HG03159 (cell line): ENCODE measurements at regions not wholly inside any gene's neighbourhood (a gene's known extent, or its start where the extent isn't known, plus 50 kb on each side); places are given as distances from the start of the nearest gene placed in this dataset.

Experiments used
- ATAC-seq: cut with Tn5 transposase; IDR thresholded peaks from one replicate; pipeline ENCODE4 v1.9.1; 2021; ENCODE audit warnings: mild to moderate bottlenecking, moderate library complexity; ENCODE audit not compliant: unreplicated experiment

DNA sequence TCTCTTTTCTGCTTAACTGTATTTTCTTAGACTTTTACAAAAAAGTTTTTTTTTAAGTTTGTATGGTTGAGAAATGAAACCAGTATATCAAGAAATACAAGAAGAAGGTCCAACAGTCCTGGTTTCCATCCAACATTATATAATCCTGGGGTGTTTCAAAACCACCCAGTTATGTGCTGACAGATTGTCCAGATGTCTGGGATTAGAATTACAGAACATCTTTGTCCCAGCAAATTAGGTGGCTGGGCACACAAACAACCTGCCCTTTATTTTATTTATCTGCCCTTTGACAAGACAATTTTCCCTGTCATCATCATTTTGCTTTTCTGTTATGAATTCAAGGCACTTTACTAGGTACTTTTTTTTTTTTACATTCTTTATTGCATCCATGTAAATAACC lies 622.1 kb downstream of the PLPP3 start:
- no peak for ATAC-seq

DNA sequence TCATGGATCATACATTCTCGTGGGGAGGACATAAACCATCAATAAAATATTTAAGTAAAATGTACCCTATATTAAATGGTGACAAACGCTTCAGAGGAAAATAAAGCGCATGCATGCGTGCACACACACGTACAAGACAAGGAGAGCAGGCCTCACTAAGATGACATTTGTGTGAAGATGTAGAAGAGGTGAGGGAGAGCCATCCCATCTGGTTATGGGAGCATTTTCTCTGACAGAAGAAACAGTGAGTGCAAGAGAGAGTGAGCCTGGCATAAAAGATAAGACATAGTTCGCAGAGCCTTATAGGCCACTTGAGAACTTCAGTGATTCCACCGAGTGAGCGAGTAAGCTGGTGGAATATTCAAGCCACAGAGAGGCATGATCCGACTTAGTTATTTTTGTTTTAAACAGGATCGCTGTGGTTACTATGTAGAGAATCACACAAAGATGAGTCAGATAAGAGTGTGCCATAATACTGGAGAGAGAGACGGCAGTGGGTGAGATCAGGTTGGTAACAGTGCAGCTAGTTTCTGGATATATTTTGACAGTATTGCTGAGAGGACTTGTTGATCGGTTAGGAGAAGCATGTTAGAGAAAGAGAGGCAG lies 624.2 kb downstream of the PLPP3 start:
- ATAC-seq, result no peak

DNA sequence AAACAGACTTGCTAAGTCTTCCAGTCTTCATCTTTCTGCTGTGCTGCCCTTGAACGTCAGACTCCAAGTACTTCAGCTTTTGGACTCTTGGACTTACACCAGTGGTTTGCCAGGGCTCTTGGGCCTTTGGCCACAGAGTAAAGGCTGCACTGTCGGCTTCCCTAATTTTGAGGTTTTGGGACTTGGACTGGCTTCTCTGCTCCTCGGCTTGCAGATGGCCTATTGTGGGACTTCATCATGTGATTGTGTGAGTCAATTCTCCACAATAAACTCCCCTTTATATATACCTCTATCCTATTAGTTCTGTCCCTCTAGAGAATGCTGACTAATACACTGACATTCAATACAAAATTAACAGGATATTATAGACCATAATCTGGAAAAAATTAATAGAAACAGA lies 628.1 kb downstream of the PLPP3 start:
- no peak for ATAC-seq

GRCh38 chr1:55947446-55947845 lies 631.9 kb downstream of the PLPP3 start:
- no peak for ATAC-seq

DNA sequence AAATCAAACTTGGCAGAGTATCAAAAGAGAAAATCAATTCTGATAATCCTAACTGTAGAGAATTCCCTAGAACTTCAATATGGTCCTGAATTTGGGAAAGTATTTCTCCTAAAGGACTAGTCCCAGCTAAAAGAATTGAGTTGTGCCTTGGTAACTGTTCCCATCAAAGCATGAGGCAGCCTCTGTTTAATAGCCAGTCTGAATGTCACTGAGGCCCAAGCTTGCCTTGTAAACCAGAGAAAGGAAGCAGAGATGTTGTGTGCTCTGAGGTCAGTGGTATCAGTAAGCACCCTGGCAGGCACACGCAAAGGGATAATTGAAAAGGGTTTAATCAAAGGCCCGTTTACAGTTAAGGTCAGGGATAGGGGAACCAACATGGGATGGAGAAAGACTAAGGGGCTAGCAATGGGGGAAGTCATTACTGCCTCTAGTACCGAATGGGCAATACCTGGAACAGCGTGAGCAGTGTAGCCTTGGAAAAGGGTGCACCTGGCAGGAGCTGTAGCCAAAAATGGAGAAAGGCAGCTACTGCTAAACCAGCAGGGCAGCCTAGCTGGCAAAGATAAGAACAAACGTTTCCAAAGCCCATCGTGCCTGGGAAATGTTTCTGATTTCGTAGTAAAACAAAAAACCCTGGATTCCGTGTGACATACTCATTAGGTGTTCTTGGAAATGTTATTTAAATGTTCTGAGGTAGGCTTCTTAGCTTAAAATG lies 635.5 kb downstream of the PLPP3 start:
- no peak for ATAC-seq

DNA sequence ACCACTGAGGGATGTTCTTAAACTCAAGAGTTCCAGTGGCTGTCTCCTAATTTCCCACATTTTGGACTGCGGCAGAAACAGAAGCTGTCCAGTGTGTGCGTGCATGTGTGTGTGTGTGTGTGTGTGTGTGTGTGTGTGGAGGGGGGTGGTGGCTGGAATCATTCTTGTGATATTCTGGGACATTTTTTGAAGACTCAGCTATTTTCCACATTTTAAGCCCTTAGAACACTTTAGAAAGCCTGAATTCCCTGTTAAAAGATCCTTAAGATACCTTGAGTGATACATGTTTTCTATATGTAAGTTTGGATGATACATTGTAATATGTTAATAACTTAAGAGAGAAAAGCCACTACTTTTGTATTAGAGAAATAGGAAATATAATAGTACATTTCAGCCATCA lies 636.4 kb downstream of the PLPP3 start:
- no peak for ATAC-seq

GRCh38 chr1:55939866-55940265 lies 639.5 kb downstream of the PLPP3 start:
- ATAC-seq, result no peak

DNA sequence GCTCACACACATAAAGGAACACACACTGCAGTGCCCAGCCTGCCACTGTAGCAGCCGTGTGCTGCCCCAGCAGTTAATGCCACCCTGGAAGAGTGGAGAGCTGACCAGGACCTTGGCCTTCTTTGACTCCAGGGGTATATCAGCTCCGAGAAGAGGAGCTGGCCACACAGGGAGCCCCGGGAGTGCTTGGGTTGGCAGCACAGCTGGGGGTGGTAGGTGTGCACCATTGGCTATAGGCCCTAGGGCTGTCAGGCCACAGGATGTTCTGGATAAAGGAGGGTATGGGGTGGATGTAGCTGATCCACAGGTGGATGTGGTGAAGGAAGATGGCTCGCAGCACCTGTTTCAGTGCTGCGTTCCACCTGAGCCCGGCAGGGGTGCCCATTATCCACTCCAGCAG lies 640.5 kb downstream of the PLPP3 start:
- ATAC-seq, result no peak

GRCh38 chr1:55938376-55938850 lies 641.0 kb downstream of the PLPP3 start:
- ATAC-seq, result no peak

GRCh38 chr1:55937840-55938375 lies 641.5 kb downstream of the PLPP3 start:
- no peak for ATAC-seq

GRCh38 chr1:55935236-55935635 lies 644.1 kb downstream of the PLPP3 start:
- ATAC-seq, result no peak

- ATAC-seq, result no peak
Measured at GRCh38 chr1:55932402-55932801, 647.0 kb downstream of the PLPP3 start.

DNA sequence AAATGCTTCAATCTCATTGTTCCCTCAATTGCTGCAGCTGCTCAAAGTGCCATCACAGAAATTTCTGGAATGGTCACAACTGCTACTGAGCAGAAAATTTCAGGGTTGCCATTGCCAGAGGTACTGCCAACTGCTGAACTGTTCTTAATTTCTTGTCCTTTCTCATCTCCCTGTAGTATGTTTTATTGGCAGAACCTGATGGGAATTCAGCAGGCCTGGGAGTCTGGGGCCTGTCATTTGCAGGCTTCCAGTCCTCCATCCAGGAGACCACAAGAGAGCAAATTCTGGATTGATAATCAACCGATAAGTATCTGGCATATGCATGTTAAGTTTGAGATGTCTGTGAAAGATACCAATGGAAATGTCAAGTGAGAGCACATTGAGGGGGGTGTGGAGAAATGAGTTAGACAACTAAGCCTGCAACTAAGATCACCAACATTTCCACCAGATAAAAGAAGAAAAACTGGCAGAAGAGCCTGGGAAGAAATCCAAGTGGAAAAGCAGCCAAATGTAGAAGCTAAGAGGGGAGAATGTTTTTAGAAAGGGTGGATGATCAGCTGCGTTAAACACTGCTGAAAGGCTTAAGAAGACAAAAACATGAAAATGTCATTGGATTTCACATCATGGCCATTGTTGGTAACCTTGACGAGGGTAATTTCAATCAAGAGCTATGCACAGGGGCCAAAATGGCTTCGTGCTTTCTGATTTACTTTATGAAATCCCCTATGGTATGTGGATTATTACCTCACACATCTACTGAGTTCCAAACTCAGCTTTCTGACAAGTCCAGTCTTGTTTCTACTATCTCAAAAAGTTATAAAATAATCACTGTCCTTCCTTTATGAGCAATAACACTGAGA lies 648.1 kb downstream of the PLPP3 start:
- ATAC-seq, result no peak

DNA sequence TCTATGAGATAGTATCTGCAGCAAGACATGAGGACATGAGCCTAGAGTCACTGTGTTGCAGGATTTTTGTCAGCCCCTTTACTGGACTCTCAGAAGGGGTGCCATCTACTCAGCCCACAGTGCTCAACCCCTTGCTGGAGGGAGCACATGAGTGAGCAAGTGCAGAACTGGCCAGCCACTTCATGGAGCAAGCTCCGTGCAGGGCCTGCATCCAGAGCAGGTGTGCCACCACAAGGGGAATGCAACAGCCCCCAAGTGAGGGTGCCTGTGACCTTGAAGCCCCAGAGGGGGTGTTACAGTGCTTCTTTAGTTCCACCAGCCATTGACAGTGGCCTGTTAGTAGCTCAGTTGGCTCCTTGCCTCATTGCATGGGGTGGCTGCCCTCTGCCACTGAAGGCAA lies 649.7 kb downstream of the PLPP3 start:
- no peak for ATAC-seq

GRCh38 chr1:55928576-55928975 lies 650.8 kb downstream of the PLPP3 start:
- ATAC-seq, result no peak

DNA sequence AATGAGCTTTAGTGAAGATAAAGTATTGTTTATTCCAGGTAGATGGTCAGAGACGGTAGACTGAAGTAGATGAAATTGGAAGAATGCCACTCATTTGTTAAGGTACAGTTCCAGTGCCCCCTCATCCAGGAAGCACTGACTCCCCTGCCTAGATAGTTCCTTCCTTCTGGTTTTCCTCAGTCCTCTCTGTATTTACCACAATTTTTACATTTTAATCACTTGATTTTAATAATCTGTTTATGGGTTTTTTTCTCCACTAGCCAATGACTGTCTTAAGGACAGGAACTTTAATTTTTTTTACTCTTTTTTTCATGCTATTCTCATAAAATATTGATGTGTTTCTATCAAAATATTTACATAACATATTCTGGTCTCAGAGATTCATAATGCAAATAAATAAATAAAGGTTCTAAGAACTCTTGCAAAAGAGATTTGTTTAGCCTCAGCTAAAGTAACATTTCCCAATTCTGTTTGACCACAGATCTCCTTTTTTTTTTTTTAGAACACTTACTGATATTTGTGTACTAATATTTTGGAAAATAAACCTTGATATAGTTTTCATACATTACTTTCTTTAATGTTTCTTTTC lies 651.6 kb downstream of the PLPP3 start:
- no peak for ATAC-seq

- ATAC-seq, result no peak
Measured at GRCh38 chr1:55926906-55927471, 652.4 kb downstream of the PLPP3 start.

DNA sequence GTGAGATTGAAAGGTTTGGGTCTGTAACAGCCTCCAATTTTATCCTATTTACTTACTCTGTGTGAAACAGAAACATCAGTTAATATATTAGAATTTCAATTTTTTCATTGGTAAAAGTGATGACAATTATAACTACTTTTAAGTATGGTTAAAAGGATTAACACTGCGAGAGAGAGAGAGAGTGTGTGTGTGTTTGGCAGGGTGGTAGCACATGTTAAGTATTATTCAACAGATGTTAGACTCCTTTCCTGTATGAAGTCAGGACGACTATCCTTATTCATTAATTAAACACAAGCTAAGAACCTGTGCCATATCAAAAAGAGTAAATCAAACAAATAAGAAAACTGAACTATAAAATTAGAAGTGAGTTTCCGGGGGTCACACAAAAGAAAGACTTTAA lies 662.5 kb downstream of the PLPP3 start:
- ATAC-seq, result no peak

- ATAC-seq, result no peak
Measured at GRCh38 chr1:55916481-55916880, 662.9 kb downstream of the PLPP3 start.

GRCh38 chr1:55913565-55913964 lies 665.8 kb downstream of the PLPP3 start:
- no peak for ATAC-seq

DNA sequence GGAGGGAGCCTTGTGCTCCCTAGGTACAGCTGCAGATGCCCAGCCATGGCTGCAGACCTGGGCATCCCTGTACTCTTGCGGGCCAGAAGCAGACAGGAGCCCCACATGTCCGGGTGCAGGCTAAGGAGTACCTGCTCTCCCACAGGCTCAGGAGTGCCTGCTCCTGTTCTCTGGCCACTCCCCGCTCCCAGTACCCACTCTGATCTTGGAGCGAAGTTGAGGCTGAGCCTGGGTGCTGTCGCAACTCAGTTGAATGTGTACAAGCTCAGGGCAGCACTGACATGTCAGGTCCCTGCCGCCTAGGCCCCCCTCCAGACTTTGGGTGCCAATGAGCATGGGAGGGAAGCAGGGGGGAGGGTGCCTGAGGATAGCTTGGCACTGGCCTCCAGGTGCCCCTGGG lies 666.9 kb downstream of the PLPP3 start:
- no peak for ATAC-seq
